GM12892 (cell line): ENCODE measurements at regions not wholly inside any gene's neighbourhood (a gene's known extent, or its start where the extent isn't known, plus 50 kb on each side); places are given as distances from the start of the nearest gene placed in this dataset.
A peak's percentile ranks its signal among the peaks of the same experiment; 100 is the strongest.

Experiments used
- DNase-seq: peaks from one replicate; pipeline ENCODE4 v3.0.0; 2011; ENCODE audit not compliant: insufficient read length
- FAIRE-seq: peaks from 2 replicates; lab custom pipeline; 2011; peaks lifted over from hg19 to GRCh38; lab: Jason Lieb, UNC
- POLR2A ChIP-seq: IDR thresholded peaks from 2 replicates; pipeline ENCODE4 v1.6.1; 2011; ENCODE audit warnings: low read depth, low read length, control low read depth
- POLR2AphosphoS5 ChIP-seq: IDR thresholded peaks from 2 replicates; pipeline ENCODE4 v1.6.1; 2011; ENCODE audit warnings: low read depth, low read length, control low read depth
- TAF1 ChIP-seq: IDR thresholded peaks from 2 replicates; pipeline ENCODE4 v1.6.1; 2011; ENCODE audit warnings: low read depth, mild to moderate bottlenecking, control low read depth, low read length, borderline replicate concordance

GRCh38 chr6:98526465-98526864 is 307.9 kb upstream of the POU3F2 start:
- no peak for TF ChIP-seq TAF1
- FAIRE-seq = no peak
- no peak for DNase-seq

GRCh38 chr6:98529364-98529763 is 305.0 kb upstream of the POU3F2 start:
- no peak for DNase-seq
- TF ChIP-seq TAF1 = no peak
- TF ChIP-seq POLR2A = no peak
- no peak for TF ChIP-seq POLR2AphosphoS5
- FAIRE-seq = no peak

- no peak for FAIRE-seq
- DNase-seq = no peak
- TF ChIP-seq POLR2A = no peak
Measured at GRCh38 chr6:98530732-98531131, 303.6 kb upstream of the POU3F2 start.

DNA sequence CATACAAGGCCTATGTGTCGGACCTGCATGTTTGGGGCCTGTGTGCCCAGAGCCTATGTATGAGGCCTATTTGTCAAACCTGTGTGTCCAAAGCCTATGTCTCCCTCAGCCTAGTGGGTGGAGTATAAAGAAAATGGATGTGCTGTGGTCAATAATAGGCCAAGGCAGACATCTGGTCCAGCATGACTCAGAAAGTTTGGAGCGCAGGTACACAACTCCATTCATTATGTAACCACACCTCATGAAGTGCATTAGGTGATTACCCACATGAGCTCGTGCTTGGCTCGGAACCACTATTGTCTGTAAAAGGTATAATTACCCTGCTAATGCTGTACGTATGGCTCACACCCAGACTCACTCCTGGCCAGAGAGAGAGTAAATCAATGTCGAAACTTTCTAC is 302.4 kb upstream of the POU3F2 start:
- DNase-seq (no peak), FAIRE-seq (no peak)
- TF ChIP-seq POLR2A (no peak), TAF1 (no peak)

GRCh38 chr6:98539741-98540140 is 294.6 kb upstream of the POU3F2 start:
- peak; percentile 14 for FAIRE-seq
- no peak for TF ChIP-seq POLR2A
- no peak for TF ChIP-seq TAF1
- no peak for TF ChIP-seq POLR2AphosphoS5
- no peak for DNase-seq

GRCh38 chr6:98546376-98546775 is 288.0 kb upstream of the POU3F2 start:
- FAIRE-seq = no peak
- DNase-seq = no peak
- TF ChIP-seq POLR2A (no peak), POLR2AphosphoS5 (no peak), TAF1 (no peak)

GRCh38 chr6:98547151-98547550 is 287.2 kb upstream of the POU3F2 start:
- no peak for FAIRE-seq
- TF ChIP-seq POLR2A (no peak), POLR2AphosphoS5 (no peak), TAF1 (no peak)
- DNase-seq = no peak

- FAIRE-seq = no peak
- TF ChIP-seq POLR2A = no peak
- DNase-seq = no peak
Measured at GRCh38 chr6:98547634-98548033, 286.7 kb upstream of the POU3F2 start.

GRCh38 chr6:98548301-98548700 is 286.1 kb upstream of the POU3F2 start:
- no peak for FAIRE-seq

DNA sequence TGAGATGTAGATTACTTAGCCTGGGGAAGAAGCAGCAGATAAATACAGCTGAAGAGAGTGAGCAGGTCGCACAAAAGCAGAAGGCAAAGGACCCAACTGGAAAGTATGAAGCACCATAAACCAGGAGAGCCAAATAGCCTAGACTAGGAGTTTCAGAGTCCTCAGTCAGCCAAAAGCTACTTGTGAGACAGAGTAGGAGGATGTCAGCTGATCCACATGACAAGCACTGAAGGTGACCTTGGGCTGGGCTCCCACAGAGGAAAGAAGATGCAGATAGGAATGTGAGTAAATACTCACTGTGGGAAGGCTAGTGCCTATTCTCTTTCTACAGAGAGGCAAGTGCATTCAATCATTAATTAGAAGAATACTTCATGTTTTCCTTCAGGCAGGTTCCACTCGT is 274.0 kb upstream of the POU3F2 start:
- DNase-seq (no peak), FAIRE-seq (no peak)
- TF ChIP-seq POLR2A = no peak
- no peak for TF ChIP-seq POLR2AphosphoS5
- no peak for TF ChIP-seq TAF1

More at GRCh38 chr6:98548301-98548700, 286.1 kb upstream of the POU3F2 start:
- no peak for DNase-seq
- TF ChIP-seq POLR2AphosphoS5 = no peak
- TF ChIP-seq POLR2A = no peak
- no peak for TF ChIP-seq TAF1

DNA sequence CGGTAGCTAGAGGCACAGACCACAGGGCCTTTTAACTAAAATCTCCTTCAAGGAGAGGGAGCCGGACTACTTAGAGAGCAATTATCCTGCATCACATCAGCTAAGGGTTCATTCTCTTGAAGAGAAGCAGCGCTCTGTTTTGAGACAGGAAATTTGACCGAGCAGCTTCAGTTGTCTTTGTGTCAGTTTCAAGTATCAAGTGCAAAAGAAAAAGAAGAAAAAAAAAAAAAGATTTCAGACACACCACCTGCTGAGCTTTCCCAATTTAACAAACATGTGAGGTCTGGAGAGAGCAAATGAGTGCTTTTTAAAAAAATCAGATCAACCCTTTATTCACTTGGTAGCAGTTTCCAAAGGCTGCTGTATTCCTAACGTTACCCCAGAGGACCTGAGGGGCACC is 273.5 kb upstream of the POU3F2 start:
- TF ChIP-seq POLR2A = no peak
- TF ChIP-seq POLR2AphosphoS5 = no peak
- TF ChIP-seq TAF1 = no peak
- DNase-seq (no peak), FAIRE-seq (no peak)

DNA sequence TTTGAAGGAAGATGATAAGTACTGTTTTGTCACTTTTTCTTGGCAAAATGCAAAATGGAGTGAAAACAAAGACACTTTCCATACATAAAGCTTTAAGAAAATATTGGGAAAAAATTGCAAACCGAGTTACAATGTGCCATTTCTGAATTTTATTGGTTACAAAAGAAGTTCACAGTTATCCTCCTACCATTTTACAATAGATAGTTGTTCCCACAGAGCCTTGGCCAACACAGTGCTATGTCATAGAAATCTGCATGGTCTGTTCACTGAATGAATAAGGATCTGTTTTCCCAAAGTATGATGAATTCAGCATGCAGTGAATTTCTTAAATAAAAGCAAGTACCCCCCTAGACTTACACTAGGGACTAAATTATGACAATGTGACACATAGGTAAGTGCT is 268.2 kb upstream of the POU3F2 start:
- no peak for DNase-seq
- no peak for FAIRE-seq
- TF ChIP-seq POLR2AphosphoS5 = no peak
- no peak for TF ChIP-seq POLR2A
- TF ChIP-seq TAF1 = no peak

DNA sequence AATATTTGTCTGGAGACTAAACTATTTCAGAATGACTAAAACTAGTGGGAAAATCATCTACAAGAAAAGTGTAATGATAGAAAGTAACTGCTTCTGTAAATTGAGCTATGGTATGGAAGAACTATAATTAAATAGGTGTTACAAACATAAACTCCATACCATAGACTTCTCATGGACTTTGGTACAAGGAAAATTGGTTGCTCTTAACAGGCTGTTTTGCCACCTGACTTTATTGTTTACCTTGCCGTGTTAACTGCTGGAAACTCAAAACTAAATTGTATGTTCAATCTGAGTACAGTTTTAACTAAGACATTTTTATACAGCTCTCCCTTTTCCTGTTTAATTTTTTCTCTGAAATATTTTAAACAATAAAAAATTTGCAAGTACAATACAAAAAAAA is 261.8 kb upstream of the POU3F2 start:
- no peak for FAIRE-seq
- DNase-seq = no peak
- no peak for TF ChIP-seq POLR2A
- TF ChIP-seq TAF1 = no peak
- no peak for TF ChIP-seq POLR2AphosphoS5

DNA sequence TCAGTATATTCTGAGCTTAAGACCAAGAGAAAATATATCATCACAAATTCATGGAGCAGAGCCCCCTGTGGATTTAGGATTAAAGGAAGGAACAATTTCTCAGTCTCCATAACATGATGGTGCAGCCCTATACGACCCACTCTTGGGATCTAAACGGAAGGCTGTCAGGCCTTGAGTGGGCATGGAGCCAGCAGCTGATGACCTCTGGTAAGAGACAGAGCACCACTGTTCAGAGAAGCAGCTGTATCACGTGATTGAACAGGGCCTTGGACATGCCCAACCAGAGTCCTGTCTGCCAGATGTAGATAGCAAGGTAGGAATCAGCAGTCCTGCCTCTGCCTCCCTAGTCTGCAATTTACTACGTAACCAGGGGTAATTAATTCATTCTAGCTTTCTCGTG is 259.4 kb upstream of the POU3F2 start:
- no peak for DNase-seq

More for the DNA sequence above, 259.4 kb upstream of the POU3F2 start:
- TF ChIP-seq POLR2AphosphoS5 = no peak
- no peak for TF ChIP-seq TAF1
- no peak for TF ChIP-seq POLR2A
- FAIRE-seq = no peak
